ENCODE measurements at regions not wholly inside any gene's neighbourhood (a gene's known extent, or its start where the extent isn't known, plus 50 kb on each side); places are given as distances from the start of the nearest gene placed in this dataset.
"Not testable (repeated sequence)": the region's sequence is repeated elsewhere in the genome, so short reads cannot be mapped to it uniquely, and the experiment has no call there.

DNA sequence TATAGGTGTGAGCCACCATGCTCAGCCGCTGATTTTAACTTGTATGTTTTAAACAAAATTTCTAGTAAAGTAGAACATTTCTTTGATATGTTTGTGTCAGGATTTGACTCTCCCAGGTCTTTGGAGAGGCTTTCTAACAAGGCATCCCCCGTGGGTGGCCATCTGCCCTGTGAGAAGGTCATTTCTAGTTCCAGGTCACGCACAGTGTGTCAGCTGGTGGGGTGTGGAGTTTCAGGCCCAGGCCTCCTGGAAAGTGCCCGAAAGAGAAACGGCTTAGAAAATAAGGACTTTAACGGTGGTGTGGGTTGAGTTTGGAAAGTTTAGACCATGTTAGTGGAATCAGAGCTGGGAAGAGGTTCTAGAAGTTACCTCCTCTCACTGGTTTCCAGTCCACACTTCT lies 61.0 kb downstream of the SPDYE17 start:
- DNase-seq, result not testable (repeated sequence)

DNA sequence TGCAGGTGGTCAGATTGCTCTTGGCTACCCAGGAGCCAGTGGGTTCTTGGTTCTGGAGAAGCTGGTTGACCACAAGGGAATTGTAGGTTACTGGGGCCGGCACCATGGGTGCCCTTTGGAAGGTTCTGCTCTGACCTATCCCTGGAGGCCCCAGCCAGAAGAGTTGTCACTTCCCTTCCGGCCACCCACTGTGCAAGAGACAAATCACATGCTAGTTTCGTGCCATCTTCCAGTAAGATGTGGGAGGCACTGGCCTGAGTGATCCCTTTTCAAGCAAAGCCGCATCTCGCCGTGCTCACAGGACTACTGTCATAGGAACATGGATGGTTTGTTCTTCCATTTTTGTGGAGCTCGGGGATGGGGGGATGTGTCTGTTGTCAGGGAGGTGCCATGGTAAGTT lies 62.3 kb downstream of the SPDYE17 start:
- DNase-seq, result not testable (repeated sequence)

DNA sequence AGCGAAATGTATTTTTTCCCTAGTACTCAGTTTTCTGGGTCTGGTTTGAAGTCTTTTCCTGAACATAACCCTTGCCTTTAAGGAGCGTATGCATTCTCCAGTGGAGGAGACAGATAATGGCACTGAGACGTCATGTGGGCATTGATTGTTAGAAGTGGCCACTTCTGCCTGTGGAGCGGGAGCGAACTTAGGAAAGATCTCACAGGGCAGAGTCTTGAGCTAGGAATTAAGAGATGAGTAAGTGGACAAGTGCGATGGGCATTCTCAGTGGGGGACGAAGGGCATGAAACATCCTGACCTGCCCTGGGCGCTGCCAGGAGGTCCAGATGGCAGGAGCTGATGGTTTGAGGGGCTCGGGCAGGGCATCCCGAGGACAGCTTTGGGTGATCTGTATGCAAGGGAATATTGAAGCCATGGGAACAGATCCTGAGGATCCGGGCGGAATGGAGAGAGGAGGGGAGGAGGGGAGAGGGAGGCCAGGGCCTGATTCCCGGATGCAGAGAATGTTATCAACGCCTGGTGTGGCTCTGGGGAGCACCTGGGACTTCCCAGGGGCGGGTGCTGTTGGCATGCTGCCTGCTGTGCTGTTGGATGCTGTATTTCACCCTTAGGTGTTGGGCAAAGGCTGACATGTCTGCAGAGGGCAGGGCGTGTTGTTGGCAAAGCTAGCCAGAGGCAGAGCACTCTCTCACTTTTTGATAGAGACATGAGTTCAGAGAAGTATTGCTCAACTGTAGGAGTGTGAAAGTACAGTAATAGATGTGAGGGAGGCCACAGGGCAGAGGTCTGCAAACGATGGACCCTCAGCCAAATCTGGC lies 66.2 kb downstream of the SPDYE17 start:
- not testable (repeated sequence) for DNase-seq

DNA sequence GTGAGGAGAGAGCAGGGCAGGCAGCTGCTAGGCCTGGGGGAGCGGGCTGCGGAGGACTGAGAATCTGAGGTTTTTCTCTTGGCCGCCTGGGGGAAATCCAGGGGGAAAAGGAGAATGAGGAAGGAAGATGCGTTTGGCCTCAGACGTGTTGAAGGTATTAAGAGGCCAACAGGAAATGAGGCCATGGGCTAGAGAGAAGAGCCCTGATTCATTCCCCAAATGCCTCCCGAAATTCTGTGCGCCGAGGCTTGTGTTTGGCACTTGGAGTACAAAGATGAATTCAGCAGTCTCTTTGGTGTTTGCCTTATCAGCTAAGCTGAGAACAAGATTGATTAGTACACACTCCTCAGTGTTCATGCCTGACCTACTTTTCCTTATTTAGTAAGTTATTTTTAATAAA lies 68.1 kb downstream of the SPDYE17 start:
- not testable (repeated sequence) for DNase-seq

DNA sequence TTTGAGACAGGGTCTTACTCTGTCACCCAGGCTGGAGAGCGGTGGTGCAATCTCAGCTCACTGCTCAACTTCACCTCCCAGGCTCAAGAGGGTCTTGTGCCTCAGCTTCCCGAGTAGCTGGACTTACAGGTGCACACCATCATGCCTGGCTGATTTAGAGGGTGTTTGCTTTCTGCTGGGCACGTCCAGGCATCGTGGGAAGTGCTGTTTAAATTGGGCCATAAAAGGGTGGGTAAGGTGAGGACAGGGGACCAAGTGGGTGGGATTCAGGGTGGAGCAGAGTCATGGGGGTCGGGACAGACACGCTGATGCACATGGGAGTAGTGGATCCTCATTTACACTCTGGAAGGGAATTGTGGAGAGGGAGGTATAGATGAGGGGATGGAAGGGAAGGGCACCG lies 69.1 kb downstream of the SPDYE17 start:
- DNase-seq, result not testable (repeated sequence)

DNA sequence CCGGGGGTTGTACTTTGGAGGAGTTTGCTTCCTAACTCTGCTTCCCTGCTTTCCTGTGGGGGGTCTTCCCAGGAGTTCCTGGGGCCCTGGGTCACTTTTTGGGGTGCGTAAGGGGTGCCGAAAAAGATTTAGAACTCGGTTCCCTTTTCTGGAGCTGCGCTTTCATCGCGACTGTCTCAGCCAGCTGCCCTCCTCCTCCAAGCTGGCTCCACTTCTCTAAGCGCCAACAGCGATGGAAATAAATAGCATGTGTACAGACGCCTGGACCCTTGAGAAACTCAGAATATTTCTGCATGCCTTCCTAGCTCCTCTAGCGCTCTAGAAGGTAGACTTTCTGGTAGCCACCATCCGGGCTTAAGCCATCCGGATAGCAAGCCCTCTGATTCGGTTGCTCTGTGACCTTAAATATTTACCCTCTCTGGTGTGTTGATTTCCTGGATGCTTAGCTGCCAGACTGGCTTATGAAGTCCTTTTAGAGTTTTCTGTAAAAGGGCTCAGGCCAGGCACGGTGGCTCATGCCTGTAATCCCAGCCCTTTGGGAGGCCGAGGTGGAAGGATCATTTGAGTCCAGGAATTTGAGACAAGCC lies 71.7 kb downstream of the SPDYE17 start:
- not testable (repeated sequence) for DNase-seq

DNA sequence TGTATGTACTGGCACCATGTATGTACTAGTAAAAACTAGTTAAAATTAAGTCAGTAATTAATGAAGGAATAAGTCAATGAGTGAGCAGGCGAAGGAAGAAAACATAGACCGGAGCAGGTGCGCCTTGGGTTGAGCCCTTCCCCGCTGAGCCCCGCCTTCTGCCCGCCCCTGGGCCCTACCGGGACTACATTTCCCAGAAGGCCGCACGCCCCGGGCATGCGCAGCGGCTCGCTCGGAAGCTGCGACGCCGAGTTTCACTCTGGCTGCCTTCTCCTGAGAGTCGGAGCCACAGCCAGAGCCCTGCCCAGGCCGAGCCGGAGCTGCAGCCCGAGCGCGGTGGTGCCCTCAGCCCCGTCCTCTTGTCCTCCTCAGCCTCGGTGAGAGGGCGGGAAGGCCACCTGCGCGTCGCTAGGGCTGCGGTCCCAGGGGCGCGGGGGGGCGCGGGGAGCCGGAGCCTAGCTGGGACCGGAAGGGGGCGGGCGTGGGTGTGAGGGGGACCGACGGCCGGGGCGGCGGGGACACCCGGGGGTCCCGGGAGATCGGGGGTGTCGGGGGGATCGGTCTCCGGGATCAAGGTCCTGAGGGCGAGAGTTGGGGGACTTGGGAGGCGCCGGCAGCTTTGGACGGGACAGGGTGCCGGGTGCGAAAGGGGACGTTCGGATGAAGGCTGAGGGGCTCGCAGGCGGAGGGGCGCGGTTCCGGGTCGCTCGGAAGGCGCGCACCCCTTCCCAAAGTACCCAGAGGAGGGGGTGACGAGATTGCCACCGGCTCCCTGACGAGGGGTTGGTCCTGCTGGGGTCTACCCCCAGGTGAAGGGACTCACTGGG lies 72.4 kb downstream of the SPDYE17 start:
- DNase-seq, result not testable (repeated sequence)

DNA sequence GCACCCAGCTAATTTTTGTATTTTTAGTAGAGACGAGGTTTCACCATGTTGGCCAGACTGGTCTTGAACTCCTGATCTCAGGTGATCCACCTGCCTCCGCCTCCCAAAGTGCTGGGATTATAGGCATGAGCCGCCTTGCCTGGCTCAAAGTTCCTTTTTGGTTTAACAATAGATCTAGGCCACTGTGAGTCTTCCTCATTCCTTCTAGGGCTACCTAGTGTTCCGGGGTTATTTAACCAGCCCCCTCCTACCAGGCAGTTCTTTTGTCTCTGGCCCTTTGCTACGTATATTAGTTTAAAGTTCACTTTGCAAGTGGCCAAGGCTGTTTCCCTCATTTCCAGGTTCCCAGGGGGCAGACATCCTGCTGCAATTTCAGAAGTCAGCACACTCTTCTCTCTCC lies 75.6 kb downstream of the SPDYE17 start:
- not testable (repeated sequence) for DNase-seq

DNA sequence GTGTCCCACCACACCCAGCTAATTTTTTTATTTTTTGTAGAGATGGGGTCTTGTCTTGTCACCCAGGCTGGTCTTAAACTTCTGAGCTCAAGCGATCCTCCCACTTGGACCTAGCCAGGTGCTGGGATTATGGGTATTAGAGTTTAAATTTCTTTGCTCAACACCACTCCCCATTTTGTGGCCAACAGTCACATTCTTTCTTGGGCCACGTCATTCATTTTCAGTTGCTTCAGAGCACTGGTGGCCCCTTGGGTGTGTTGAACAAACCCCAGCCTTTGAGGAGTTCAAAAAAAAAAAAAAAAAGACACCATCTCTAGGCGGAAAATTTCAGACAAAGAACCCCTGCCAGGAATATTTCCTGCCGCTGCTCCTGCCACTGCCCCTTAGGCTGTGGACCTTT lies 77.0 kb downstream of the SPDYE17 start:
- not testable (repeated sequence) for DNase-seq

DNA sequence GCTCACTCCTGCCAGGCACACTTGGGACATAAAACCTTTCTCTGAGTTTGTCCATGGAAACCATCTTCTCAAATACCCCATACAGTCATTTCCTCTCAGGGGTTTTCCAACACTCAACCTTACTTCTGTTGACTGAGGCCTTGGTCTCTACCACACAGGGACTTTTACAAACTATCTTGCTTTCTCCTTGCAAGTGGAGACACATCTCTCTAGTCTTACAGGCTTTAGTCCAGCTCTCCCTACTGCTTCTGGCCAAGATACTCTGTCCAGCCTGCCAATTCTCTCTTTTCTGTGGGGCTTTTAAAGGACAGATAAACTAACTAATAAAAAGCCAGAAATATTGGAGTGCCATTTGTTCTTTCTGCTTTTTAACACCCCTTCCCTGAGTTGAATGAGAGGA lies 87.6 kb downstream of the SPDYE17 start:
- not testable (repeated sequence) for DNase-seq

DNA sequence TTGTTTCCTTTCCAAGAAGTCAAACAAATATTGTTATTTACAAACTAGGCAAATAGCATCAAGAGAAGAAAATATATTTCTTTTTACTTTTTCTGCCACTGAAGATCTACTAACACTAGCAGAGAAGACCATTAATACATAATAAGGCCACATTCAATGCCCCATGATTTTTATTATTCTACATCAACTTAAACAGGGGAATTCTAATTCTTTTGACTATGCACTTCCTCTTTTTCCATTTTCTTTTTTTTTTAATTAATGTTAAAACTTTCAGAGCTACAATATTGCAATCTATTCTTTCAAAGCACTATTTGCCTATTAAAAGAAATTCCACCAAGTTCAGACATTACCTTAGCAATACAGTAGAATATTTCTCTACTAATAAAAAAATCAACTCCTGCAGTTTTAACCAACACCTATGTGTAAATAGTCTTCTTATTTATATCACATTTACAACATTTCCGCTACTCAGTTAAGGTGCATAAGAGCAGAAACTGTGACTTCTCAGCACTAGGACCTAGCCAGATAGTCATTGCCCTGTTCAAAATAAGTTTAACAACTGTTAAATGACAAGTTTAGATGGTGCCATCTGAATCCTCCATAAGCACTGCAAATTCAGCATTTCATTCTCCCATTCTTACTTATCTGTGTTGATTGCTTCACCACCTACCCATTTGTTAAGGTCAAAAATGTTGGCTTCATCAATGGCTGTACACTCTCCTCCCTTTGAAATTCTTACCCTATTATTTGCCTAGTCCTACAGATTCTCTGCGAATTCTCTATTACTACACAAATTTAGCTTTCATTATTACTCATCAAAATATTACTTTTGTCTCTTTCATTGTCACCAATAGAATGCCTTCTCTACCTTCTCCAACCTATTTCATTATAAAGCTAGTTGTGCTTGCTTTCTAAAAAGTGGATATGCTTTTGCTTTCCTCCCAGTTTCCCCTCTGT lies 90.1 kb downstream of the SPDYE17 start:
- DNase-seq, result not testable (repeated sequence)

DNA sequence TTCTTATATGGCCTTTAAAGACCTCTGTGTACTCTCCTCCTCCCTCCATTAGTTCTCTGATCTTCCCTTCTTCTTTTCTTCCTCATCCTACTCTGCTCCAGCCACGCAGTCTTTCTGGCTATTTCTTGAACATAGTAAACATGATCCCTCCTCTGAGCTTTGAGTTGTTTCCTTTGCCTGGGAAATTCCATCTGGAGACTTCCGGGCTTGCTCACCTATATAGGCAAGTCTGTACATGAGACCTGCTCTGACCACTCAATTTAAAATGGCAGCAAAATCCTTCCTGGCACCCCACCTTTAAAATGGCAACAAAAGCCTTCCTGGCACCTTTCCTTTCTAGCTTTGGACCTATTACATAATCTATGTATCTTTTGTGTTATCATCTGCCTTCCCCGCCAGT lies 94.4 kb downstream of the SPDYE17 start:
- not testable (repeated sequence) for DNase-seq

DNA sequence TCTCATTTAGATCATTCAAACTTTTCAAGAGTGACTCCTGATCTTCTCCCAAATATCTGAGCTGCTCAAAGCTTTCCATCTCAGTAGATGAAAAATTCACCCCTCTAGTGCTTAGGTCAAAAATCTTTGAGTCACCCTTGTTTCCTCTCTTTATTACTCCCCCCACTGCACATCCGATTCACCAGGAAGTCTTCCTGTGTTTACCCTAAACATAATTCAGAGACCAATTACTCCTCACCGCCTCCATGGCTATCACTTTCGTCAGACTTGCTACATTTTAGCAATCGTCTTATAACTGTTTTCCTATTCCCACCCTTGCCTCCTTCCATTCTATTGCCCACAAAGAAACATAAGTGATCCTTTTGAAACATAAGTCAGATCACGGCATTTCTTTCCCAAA lies 94.8 kb downstream of the SPDYE17 start:
- not testable (repeated sequence) for DNase-seq

DNA sequence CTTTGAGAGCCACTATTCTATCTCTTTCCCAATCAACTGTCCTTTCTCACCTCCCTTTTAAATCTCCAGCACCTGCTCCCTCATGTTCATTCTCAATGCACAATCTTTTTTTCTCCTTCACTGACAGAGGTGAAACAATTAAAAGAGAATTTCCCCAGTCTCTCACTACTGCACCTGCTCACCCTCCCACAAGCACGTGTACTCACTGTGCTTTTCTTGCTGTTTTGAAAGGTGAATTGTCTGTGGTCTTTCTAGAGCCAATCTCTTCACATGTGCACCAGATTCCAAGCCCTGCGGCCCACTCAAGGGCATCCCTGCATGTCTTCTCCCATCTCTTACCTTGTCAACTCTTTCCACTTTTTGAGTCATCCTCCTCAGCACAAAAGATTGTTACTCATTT lies 95.8 kb downstream of the SPDYE17 start:
- peak; percentile 45 for DNase-seq

DNA sequence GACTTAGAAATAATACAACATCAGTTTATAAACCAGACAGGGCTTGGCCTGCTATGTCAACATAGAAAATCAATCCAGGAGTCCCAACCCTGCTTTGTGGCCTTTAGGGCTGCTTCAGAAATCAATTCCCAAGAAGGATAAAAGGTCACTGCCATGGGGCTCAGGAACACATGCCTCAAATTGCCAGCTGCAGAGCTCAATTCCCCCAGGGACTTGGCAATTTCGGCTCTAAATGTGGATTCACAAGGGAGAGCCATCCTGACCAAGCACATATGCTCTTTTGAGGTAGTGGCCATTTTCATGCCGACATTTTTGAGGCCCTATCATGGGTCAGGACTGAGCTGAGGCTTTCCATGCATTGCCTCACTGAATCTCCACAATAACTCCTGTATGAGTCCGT lies 97.5 kb downstream of the SPDYE17 start:
- not testable (repeated sequence) for DNase-seq

DNA sequence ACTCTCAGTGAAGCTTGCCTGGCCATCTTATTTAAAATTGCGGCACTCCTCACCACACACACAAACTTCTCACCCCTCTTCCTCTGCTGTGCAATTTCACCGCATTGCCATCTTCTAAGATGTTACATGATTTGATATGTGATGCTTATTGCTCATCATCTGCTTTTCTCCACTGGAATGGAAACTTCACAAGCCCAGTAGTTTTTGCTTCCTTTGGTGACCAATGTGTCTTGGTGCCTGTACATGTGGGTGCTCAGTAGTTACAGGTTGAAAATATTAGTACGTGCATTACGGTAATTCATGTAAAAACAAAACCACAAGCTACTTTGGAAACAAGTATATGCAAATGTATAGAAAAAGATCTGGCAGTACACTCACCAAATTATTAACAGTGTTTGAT lies 99.2 kb downstream of the SPDYE17 start:
- not testable (repeated sequence) for DNase-seq

DNA sequence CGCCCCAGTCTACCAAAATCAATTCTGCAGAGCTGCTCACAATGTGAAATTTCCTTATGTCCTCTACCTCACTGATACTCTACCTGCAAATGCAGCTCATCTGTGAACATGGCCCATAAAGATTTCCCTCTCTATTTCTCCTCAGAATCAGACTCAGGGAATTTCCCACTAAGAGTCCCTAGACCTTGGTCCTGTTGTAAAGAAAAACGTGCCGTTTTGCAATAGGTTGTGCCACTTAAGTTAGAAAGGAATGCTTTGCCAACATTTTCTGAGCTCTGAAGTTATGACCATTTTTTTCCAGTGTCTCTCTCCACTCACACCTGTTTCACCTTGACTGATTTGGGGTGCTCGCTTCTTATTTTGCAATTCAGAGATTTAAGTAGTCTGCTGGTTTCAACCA lies 100.7 kb downstream of the SPDYE17 start:
- DNase-seq, result not testable (repeated sequence)

DNA sequence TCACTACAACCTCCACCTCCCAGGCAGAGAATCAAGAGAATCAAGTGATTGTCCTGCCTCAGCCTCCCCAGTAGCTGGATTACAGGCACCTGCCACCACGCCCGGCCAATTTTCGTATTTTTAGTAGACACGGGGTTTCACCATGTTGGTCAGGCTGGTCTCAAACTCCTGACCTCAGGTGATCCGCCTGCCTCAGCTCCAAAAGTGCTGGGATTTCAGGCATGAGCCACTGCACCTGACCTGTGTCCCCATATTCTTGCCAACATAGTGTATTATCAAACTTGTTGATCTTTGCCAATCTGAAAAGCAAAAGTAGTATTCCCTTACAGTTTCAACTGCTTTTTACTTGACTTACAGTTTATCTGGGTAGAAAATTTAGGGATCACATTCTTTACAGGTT lies 101.7 kb downstream of the SPDYE17 start:
- DNase-seq, result not testable (repeated sequence)

DNA sequence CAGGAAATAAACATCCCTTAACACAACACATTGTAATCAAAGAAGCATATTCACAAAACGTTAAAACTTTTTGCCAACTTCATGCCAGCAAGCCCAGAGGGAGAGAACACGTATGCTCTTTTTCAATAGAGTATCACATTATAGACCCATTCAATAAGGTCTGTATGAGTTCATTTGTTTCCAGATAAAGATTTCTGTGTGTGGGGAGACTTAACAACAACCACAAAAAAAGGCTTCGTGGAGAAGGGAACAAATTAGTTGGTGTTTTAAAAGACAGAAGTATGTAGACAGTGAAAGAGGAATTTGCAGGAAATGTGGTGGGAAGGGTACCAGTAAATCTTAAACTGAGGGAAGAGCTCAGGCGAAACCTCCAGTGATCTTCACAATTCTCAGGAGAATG lies 103.4 kb downstream of the SPDYE17 start:
- not testable (repeated sequence) for DNase-seq

DNA sequence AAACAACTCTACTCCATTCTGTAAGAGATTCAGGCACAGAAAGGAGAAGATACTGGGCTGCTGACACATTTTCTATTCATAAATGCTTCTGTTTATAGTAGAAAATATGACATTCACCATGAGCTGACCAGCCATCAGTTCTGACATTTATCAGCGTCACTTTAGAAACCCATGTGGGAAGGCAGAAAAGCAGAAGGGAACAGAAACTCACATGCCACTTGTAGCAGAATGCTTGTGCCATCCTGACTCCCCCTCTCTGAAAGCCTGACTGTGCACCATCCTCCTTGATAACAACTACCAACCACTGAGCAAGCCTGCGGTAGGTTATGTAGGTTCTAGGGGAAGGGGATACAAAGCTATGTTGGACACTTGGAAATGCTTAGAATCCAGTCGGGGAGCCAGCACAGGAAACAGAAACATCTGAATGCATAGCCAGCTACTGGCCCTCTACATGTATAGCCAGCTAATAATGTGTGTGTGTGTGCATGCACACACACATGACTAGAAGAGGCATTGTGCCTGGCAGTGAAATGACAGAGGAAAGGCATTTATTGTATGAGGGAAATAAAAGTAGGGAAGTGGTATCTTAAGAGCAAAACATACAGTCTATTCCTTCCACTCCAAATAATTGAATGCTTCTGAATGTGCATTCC lies 104.3 kb downstream of the SPDYE17 start:
- DNase-seq, result not testable (repeated sequence)

DNA sequence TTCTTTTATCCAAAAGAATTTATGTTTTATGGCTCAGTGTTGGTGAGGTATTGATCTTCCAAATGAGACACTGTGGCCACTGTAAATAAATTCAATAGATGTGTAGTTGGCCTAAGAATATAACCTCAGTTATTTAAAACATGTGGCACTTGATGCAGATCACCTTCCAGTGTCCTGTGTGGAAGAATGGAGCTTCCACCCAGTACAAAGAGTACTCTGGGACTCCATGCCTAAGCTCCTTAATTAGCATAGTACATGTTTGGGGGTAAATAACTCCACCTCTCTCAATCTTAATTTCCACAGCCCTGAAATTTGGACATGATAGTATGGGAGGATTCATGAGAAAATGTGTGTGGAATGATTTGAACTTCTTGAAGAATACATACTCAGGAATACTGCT lies 105.7 kb downstream of the SPDYE17 start:
- DNase-seq, result not testable (repeated sequence)

DNA sequence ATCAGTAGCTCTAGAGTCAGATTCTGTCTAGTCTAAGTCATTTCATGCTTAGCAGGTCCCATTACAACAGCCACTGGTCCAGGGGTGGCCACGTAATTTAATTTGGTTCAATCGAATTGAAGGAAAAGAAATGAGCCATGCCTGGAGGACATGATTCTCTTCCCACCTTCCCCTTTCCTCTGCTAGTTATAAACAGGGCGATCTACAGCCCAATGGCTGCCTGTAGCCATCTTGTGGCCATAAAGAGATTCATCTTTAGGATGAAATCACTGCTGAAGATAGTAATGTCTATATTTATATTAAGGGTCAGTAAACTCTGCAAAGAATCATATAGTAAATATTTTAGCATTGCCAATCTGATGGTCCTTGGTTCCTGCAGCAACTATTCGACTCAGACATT lies 107.4 kb downstream of the SPDYE17 start:
- peak; percentile 61 for DNase-seq

All from NCI-H146 (cell line).